ENCODE measurements at regions not wholly inside any gene's neighbourhood (a gene's known extent, or its start where the extent isn't known, plus 50 kb on each side); places are given as distances from the start of the nearest gene placed in this dataset.

DNA sequence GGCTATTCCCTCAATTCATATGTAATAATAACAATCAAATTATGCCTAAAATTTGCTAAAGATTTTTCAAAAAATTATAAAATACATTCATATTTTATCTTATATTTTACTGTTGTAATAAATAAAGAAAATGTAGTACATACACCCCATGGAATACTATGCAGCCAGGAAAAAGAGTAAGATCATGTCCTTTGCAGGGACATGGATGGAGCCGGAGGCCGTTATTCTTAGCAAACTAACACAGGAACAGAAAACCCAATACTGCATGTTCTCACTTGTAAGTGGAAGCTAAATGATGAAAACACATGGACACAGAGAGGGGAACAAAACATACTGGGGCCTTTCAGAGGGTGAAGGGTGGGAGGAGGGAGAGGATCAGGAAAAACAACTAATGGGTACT is 584.2 kb upstream of the MMS22L start:
- intact Hi-C loops (cut with DNase I): no loop called here
- DNase-seq: no peak

DNA sequence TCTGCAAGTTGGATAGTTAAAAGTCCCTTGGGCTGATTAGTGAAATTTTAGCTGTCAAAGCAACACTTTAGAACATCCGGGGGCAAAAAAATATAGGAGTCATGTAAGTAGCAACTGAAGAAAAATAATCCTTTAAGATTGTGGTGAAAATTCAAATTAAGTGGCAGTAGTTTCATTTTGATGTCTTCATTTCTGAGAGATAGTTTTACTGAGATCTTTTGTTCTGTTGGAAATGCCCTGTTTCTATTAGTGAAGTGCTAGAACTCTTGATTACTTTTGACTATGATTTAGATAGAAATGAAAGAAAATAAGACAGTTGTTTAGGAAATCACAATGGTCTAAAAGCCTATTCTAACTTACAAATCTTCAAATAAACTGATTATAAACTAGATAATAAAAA is 587.3 kb upstream of the MMS22L start:
- DNase-seq: no peak
- intact Hi-C loops (cut with DNase I): no loop called here

DNA sequence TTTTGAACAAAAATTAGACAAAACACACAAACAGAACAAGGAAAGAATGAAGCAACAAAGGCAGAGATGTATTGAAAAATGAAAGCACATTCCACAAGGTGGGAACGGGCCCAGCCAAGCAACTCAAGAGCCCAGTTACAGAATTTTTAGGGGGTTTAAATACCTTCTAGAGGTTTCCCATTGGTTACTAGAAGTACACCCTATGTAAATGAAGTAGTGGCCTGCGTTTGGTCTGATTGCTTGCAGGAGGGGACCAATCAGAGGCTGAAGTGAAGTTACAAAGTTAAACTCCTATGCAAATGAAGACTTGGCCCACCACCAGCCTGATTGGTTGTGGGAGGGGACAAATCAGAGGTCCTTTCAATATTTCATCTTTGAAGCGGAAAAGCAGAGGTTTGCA is 593.7 kb upstream of the MMS22L start:
- intact Hi-C loops (cut with DNase I): no loop called here
- DNase-seq: no peak

DNA sequence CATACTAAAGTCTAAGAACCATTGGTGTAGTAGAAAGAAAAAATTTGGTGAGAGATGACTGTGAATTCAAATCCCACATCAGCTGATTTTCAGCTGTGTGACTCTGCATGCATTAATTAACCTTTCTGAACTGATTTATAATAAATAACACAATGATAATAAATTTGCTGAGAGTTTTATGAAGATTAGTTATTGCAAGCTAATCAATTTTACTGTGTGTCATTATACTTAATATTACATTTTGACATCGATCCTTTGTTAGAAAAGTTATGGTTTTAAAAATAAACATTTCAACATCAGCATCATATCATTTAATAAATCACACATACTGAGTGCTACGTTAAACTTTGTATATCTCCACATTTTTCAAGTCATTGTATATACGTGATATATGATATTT is 599.7 kb upstream of the MMS22L start:
- intact Hi-C loops (cut with DNase I): no loop called here
- no peak for DNase-seq

DNA sequence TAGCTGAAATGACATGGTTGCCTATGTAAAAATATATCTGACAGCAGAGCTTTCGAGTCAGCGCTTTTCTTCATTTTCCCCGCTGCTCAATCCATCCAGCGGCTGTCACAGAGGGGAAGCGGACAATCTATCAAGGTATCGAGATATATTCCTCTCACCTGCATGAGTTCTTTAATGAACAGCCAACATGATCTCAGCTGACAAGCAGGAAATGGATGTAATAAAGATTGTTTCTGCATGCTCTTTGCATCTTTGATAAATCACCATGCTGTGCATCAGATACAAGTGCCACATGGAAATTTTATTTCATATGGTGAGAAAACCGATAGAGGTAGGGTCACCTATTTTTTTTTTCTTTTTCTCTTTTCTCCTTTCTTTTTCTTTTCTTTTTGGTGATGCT is 602.3 kb upstream of the MMS22L start:
- intact Hi-C loops (cut with DNase I): no loop called here
- peak in 1 of 10 donors; percentile 34 for DNase-seq

GRCh38 chr6:97885828-97886227 is 602.8 kb upstream of the MMS22L start:
- peak in 1 of 10 donors; percentile 27 for DNase-seq
- intact Hi-C loops (cut with DNase I): no loop called here

- intact Hi-C loops (cut with DNase I): no loop called here
- no peak for DNase-seq
Observed at GRCh38 chr6:97901531-97901930, 618.5 kb upstream of the MMS22L start.

GRCh38 chr6:97909380-97909779 is 626.4 kb upstream of the MMS22L start:
- intact Hi-C loops (cut with DNase I): no loop called here
- peak in 1 of 10 donors; percentile 31 for DNase-seq

GRCh38 chr6:97913721-97914120 is 630.7 kb upstream of the MMS22L start:
- intact Hi-C loops (cut with DNase I): no loop called here
- DNase-seq: no peak

DNA sequence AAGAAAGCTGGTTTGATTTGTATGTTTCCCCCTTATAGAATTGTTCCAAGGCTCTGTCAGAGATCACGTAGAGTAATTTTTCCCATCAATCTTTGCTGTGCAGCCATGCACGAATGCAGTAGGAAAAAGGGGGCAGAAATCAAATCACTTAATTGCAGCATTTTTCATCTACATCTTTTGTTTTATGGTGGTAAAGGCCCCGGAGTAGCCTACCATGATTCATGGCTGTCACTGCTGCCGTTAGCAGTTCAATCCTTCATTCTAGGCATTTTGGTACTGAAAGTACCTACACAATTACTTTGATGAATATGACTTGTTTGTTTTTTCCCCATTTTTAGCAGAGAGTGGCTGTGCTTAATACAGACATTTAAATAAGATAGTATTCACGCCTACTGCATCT is 631.9 kb upstream of the MMS22L start:
- no peak for DNase-seq

GRCh38 chr6:97915537-97915936 is 632.5 kb upstream of the MMS22L start:
- intact Hi-C loops (cut with DNase I): no loop called here
- no peak for DNase-seq

More for the DNA sequence above, 631.9 kb upstream of the MMS22L start:
- intact Hi-C loops (cut with DNase I): no loop called here

DNA sequence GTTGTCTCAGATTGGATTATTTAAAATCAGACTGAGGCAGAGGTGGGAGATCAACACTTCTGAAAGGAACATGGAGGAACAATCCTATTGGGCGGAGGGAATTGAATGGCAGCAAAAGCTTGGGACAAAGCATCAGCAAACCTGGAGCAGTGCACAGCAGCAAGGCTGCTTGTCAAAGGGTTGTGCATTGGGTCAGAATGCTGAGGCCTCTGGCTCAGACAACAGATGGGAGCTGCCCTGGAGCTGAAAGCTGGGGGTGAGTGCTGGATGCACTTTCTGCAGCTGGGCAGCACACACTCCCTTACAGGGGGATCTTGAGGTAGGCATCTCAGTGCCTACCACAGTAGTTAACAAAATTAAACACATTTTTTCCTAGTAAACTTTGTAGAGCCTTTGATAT is 634.4 kb upstream of the MMS22L start:
- no peak for DNase-seq
- intact Hi-C loops (cut with DNase I): no loop called here

- intact Hi-C loops (cut with DNase I): no loop called here
Observed at GRCh38 chr6:97919046-97919445, 636.0 kb upstream of the MMS22L start.

DNA sequence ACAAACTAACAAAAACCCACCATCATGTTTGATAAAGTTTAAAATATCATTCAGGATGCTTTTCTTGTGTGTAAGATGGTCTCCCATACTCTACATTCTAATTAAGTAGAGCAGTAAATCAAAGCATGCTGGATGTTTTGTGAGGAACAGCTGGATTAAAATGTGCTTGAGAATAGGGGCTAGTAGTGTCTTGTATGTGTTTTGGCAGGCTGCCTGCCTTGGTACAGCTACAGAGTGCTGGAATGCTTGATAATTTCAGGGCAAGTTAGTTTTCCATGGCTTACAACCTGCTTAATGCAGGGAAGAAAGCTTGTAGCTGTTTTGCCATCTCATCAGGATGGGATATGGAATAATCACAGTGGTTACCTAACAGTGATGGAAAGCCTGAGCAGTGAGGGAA is 636.6 kb upstream of the MMS22L start:
- DNase-seq: no peak
- intact Hi-C loops (cut with DNase I): no loop called here

More at GRCh38 chr6:97919046-97919445, 636.0 kb upstream of the MMS22L start:
- no peak for DNase-seq

DNA sequence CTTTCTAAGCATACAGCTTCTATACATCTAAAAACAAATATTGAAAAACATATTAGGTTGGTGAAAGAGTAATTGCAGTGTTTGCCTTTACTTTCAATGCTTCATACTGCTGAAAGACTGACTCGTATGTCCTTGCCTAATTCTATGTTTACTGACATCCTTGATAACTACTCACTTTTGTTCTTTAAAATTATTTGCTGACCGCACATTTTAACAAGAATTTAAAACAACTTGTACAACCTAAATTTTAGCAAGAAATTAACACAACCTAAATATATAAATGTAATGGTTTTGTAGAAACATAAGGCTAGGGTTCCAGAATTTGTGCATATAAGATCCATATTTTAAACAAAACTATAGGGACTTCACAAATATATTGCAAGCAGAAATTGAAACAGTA is 640.2 kb upstream of the MMS22L start:
- no peak for DNase-seq
- intact Hi-C loops (cut with DNase I): no loop called here

GRCh38 chr6:97925504-97925903 is 642.5 kb upstream of the MMS22L start:
- DNase-seq: no peak
- intact Hi-C loops (cut with DNase I): no loop called here

DNA sequence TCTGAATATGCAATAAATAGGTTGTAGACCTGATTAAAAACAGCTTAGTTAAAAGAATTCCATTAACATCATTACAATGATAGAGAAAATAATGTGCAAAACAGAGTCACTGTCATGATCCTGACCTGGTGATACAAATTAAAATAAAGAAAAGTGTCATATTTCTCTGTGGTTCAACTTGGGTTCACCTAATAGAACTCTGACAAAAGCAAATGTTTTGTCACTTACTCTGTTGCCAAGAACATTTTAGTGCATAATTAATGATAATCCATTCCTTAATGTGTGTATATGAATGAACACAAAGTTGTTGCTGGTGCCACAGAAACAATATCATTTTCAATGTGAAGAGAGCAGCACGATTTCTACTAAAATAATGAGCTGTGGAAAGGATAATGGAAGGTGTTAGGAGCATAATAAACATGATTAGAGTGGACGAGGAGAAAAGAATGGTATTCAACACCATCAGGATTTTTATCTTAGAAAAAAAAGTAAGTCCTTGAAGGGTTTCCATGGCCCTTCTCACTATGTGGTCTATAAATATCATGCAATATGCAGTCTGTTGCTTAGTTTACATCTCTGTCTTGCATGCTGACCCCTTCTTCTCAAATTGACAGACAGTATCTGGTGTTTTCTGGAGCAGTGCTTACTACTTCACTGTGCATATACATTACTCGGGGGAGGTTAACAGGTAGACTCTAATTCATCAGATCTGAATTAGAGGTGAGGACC is 656.6 kb upstream of the MMS22L start:
- intact Hi-C loops (cut with DNase I): no loop called here
- no peak for DNase-seq

DNA sequence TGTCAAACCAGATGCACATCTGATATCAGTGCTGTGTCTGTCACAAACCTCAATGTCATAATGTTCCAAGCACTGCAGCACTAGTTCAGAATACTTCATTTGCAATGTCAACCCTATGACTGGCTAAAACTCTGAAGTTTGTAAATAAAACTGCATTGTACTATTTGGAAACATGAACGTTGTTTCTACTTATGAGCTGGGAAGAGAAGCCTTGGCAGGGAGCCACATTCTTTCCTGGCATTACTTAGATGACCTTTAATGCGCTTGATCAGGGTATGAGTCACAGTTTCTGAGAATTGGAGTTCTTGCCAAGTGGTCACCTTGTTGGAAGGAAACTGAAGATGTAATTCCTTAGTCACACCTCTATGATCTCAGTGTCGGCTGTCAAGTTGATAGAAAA is 664.8 kb upstream of the MMS22L start:
- intact Hi-C loops (cut with DNase I): no loop called here
- DNase-seq: no peak

DNA sequence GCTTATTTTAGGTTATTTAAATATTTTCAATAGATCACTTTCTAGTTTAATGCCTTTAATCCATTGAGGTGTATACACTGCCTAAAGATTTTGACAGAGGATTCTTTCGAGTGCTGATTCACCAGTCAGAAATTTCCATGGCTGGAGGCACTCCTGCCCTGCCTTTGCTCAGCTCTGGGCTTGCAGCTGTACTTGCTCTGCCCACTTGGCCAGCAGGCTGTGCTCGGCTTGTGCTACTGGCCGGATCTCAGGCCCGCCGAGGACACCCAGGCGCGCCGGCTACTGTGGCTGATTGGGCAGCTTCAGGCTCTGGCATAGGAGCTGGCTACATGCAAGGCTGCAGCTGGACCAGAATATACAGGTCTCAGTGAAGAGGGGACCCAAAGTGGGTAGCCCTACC is 675.1 kb upstream of the MMS22L start:
- intact Hi-C loops (cut with DNase I): no loop called here
- peak in 5 of 10 donors; percentile 13 to 84 (median 35) for DNase-seq

DNA sequence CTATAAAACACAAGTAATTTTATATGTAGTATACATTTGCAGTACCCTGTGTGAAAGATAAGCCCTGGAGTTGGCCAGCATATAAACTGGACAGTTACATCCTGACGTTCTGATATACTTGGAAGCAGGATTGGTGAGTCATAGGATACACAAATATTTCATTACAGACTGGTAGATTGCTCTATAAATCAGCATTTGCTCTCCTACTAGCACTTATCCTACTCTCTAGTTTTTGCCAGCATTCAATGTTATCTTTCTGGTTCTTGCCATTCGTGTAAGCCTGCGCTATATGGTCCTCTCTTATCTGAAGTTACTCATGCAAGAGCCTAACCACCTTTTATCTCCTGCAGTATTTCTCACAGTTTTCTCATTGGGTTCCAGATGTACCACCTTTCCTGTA is 680.2 kb upstream of the MMS22L start:
- intact Hi-C loops (cut with DNase I): no loop called here
- DNase-seq: no peak

- intact Hi-C loops (cut with DNase I): no loop called here
- no peak for DNase-seq
Observed at GRCh38 chr6:97969065-97969464, 686.0 kb upstream of the MMS22L start.

DNA sequence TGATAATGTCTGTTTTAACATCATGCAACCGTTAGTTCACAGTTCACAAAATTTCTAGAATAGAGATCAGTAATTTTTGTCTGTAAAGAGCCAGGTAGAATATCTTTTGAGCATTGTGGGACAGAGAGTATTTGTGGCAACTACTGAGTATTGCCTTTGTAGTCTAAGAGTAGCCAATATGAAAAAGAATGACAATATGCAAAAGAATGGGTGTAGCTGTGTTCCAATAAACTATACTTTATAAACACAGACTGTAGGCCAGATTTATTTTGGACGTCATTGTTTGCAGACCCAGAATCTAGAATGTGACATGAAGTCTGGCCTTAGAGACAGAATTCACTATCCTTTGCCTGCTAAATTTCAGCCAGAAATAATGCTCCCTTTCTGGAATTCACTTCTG is 694.1 kb upstream of the MMS22L start:
- DNase-seq: no peak
- intact Hi-C loops (cut with DNase I): no loop called here

DNA sequence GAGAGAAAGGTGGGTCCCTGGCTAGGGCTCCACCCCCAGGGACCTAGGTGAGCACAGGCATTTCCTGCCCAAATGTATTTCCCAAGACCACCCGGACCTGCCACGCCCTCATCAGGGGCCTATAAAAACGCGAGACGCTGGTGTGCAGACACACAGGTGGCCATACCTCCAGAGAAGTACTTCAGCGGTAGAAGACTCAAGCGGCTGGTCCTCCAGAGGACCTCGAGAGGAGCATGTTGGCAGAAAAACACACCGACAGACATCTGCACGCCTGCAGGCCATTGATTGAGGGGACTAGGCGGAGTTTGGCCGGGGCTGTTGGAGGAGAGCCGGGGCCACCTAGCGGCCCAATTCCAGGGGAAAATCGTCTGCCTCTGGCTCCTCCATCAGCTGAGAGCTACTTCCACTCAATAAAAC is 695.8 kb upstream of the MMS22L start:
- intact Hi-C loops (cut with DNase I): no loop called here
- peak in 2 of 10 donors; percentile 43 for DNase-seq
